Activated CD4-positive, alpha-beta T cell treated with anti-CD3 and anti-CD28 coated beads for 36 hours (primary cell): ENCODE measurements at regions not wholly inside any gene's neighbourhood (a gene's known extent, or its start where the extent isn't known, plus 50 kb on each side); places are given as distances from the start of the nearest gene placed in this dataset.
"Not testable (repeated sequence)": the region's sequence is repeated elsewhere in the genome, so short reads cannot be mapped to it uniquely, and the experiment has no call there.

ENCODE experiments used
- ATAC-seq: fragments of 200-7000 bp; cut with Tn5 transposase; one replicate; pipeline ENCODE4 v1.10.0; 2021; ENCODE audit warnings: mild to moderate bottlenecking, moderate library complexity
- CTCF ChIA-PET: fragments of 350-600 bp; sonication (Branson Sonifier 250); formaldehyde crosslinking; loops from one replicate; lab custom pipeline; 2021; ENCODE audit warnings: antibody characterized with exemption; lab: Charles Lee
- POLR2A ChIA-PET: fragments of 350-600 bp; sonication (Branson Sonifier 250); formaldehyde crosslinking; loops from one replicate; lab custom pipeline; 2021; ENCODE audit warnings: antibody characterized with exemption, inconsistent platforms; lab: Charles Lee
- DNase-seq: peaks from one replicate; pipeline ENCODE4 v3.0.0-alpha.2; 2020
- H3K27ac Mint-ChIP-seq: one replicate; pipeline ENCODE4 v1.8.0; 2021; ENCODE audit warnings: mixed read lengths
- H3K27me3 Mint-ChIP-seq: one replicate; pipeline ENCODE4 v1.8.0; 2021; ENCODE audit warnings: mixed read lengths
- H3K36me3 Mint-ChIP-seq: one replicate; pipeline ENCODE4 v1.8.0; 2021; ENCODE audit warnings: low read depth, mixed read lengths
- H3K4me1 Mint-ChIP-seq: one replicate; pipeline ENCODE4 v1.8.0; 2021; ENCODE audit warnings: mixed read lengths
- H3K4me3 Mint-ChIP-seq: one replicate; pipeline ENCODE4 v1.8.0; 2021; ENCODE audit warnings: mild to moderate bottlenecking, moderate library complexity, mixed read lengths
- H3K9me3 Mint-ChIP-seq: one replicate; pipeline ENCODE4 v1.8.0; 2021; ENCODE audit warnings: low read depth, mixed read lengths
- intact Hi-C, 2 experiments: fragments of 100-400 bp; cut with DNase I in 1 of 2; cut with micrococcal nuclease in 1 of 2; formaldehyde crosslinking; loops; one replicate each; pipeline versions ENCODE4 v1.14.2 to v1.15.1; 2022 to 2024; cut with DNase I, micrococcal nuclease

DNA sequence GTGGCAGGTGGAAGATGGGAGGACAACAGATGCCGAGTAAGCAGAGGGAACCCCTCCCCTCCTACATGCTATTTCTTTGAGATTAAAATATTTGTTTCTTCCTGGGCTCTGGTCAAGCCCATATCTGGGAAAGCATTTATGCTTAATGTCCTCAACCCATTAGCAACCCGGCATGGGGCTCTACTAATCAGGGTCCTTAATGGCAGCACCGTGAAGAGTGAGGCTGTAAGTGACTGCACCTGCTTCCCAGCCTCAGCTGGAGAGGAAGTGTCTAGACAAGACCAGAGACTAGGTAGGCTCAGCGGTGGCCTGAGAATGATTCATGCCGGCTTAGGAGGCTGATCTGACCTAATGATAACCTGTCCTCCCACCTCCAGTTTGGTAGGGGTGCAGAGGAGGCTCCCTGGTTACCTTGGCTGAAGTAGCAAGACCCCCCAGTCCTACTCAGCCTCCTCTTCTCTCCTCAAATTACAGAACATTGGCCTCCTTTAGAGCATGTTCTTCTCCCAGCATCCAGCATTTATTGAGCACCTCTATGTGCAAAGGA lies 61.3 kb upstream of the HSPA9 start:
- ChIA-PET CTCF (interaction anchor here (0.6 kb wide), 1 partner anchor 626 kb away, joined by 3 read pairs; no protein-coding TSS in a partner anchor), POLR2A (no interaction called here)
- no peaks in the 10 kb centered on the region for H3K4me1 Mint-ChIP-seq
- H3K4me3 Mint-ChIP-seq = no peak overlapping the region
- DNase-seq = no peak
- H3K27me3 Mint-ChIP-seq = peaks cover 54% of the 10 kb centered on the region
- intact Hi-C loops = no loop called here
- no peak overlapping the region for H3K27ac Mint-ChIP-seq
- no peaks in the 10 kb centered on the region for H3K9me3 Mint-ChIP-seq
- no peaks in the 10 kb centered on the region for H3K36me3 Mint-ChIP-seq
- no peak for ATAC-seq

DNA sequence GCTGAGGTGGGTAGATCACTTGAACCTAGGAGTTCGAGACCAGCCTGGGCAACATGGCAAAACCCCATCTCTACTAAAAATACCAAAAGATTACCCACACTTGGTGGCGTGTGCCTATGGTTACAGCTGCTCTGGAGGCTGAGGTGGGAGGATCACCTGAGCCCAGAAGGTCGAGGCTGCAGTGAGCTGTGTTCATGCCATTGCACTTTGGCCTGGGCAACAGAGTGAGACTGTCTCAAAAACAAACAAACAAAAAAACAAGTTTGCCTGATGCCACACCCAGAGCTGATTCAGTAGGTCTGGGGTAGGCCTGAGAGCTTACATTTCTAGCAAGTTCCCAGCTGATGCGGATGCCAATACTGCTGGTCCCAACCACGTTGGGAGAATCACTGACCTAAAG lies 60.5 kb upstream of the HSPA9 start:
- ChIA-PET CTCF (interaction anchor here (0.6 kb wide), 1 partner anchor 627 kb away, joined by 3 read pairs; no protein-coding TSS in a partner anchor), POLR2A (no interaction called here)
- H3K36me3 Mint-ChIP-seq = no peaks in the 10 kb centered on the region
- H3K4me1 Mint-ChIP-seq = no peaks in the 10 kb centered on the region
- H3K27ac Mint-ChIP-seq = no peak overlapping the region
- H3K4me3 Mint-ChIP-seq = no peak overlapping the region
- no peaks in the 10 kb centered on the region for H3K9me3 Mint-ChIP-seq
- H3K27me3 Mint-ChIP-seq = peaks cover 50% of the 10 kb centered on the region
- intact Hi-C loops = no loop called here
- ATAC-seq (no peak), DNase-seq (no peak)

DNA sequence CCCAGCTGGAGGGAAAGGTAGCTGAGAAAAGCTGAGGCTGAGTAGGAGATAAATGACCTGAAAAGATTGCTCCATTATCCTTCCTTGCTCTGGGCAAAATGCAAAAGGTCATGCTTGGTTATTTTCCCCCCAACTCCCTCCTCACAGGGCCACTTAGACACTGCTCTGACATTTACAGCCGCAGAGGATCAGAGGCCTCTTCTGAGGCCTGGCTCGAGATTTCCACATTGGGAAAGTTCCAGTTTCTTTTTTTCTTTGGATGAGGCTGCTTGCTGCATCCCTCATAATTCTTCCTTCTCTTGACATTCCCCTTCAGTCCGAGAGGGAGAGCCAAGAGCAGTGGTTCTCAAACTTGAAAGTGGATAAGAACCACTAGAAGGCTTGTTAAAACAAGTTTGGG lies 60.1 kb upstream of the HSPA9 start:
- H3K4me1 Mint-ChIP-seq = no peaks in the 10 kb centered on the region
- peaks cover 45% of the 10 kb centered on the region for H3K27me3 Mint-ChIP-seq
- ChIA-PET CTCF (no interaction called here), POLR2A (no interaction called here)
- no peak for DNase-seq
- no peak for ATAC-seq
- H3K4me3 Mint-ChIP-seq = no peak overlapping the region
- intact Hi-C loops = no loop called here
- H3K36me3 Mint-ChIP-seq = no peaks in the 10 kb centered on the region
- H3K27ac Mint-ChIP-seq = no peak overlapping the region
- no peaks in the 10 kb centered on the region for H3K9me3 Mint-ChIP-seq

DNA sequence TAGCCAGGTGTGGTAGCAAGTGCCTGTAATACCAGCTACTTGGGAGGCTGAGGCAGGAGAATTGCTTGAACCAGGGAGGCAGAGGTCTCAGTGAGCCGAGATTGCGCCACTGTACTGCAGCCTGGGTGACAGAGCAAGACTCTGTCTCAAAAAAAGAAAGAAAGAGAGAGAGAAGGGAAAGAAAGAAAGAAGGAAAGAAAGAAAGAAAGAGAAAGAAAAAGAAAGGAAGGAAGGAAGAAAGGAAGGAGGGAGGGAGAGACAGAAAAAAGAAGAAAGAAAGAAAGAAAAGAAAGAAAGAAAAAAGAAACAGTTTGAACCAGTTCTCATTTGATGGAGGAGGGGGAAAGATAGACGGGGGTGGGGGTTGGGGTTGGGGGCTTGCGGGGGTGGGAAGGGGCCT lies 59.6 kb upstream of the HSPA9 start:
- POLR2A ChIA-PET, H3K9me3 Mint-ChIP-seq, ATAC-seq, H3K36me3 Mint-ChIP-seq, DNase-seq, H3K4me1 Mint-ChIP-seq, CTCF ChIA-PET, H3K4me3 Mint-ChIP-seq, H3K27ac Mint-ChIP-seq: not testable (repeated sequence)
- intact Hi-C loops = loop anchor here in 1 of 2 experiments (5.0 kb wide), 1 partner anchor 58 kb away; the partner anchor contains the start of gene HSPA9
- H3K27me3 Mint-ChIP-seq = peaks cover 43% of the 10 kb centered on the region

DNA sequence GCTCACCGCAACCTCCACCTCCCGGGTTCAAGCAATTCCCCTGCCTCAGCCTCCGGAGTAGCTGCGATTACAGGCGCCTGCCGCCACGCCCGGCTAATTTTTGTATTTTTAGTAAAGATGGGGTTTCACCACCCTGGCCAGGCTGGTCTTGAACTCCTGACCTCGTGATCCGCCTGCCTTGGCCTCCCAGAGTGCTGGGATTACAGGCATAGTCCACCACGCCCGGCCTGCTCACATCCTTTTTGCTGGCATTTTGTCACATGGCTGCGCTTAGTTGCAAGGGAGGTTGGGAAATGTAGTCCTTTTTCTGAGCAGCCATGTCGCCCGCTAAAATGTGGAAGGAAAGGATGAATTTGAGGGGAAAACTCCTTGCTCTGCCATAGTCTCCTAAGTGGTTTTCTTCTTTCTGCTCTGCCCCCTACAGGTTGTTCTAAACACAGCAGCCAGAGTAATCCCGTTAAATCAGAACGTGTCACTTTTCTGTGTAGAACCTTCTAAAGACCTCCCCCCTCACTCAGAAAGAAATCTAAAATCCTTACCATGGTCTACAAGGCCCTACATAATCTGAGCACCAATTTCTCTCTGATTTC lies 57.8 kb upstream of the HSPA9 start:
- CTCF ChIA-PET = interaction anchor here (0.6 to 1.5 kb wide), 4 partner anchors 24 to 661 kb away, joined by 3 to 4 read pairs (median 4); partner anchors contain the start of gene MATR3
- peak; percentile 47 for DNase-seq
- Mint-ChIP-seq H3K4me3 (no peak overlapping the region), H3K36me3 (no peaks in the 10 kb centered on the region), H3K9me3 (no peaks in the 10 kb centered on the region), H3K4me1 (no peaks in the 10 kb centered on the region), H3K27ac (no peak overlapping the region), H3K27me3 (peaks cover 36% of the 10 kb centered on the region)
- POLR2A ChIA-PET = no interaction called here
- intact Hi-C loops = loop anchor here (1.0 to 5.0 kb wide), 3 partner anchors 54 to 90 kb away; partner anchors contain the start of genes ETF1 (in 1 of the 2) and HSPA9 (in 1 of the 2)
- peak; percentile 88 for ATAC-seq

DNA sequence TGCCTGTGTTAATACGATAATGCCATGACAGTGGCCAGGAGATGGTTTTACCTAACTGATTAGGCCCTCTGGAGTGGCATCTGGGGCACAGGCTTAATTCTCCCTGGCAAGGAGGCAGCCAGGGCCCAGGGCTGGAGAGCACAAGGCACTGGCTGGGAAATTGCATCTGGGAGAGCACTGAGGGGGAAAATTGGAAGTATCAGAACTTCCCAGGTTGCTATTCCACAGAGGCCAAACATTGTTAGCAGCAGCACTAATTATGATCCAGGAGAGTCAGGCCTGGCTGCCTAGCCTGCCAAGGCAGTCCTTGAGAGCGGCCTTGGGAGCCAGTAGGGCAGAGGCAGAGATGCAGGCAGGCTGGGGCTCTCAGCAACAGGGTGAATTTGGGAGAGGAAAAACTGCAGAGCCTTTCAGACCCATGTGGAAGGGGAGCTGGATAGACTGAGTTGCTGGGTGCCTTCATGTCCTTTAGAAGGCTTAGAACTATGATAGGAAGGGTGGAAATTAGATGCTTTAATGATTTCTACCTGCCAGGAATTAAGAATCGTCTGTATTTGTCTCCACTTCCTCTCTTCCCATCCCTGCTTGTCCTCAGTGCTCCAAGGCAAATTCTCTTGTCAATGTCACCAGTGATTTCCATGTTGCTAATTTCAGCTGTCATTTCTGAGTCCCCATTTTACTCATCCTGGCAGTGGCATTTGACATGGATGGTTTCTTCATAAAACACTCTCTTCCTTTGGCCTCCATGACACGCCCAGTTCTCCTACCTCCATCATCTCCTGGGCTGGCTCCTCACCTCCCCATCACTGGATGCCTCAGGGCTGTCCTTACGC lies 56.1 kb upstream of the HSPA9 start:
- Mint-ChIP-seq H3K27me3 (peaks cover 36% of the 10 kb centered on the region), H3K36me3 (no peaks in the 10 kb centered on the region), H3K4me1 (no peaks in the 10 kb centered on the region), H3K9me3 (no peaks in the 10 kb centered on the region), H3K27ac (no peak overlapping the region), H3K4me3 (no peak overlapping the region)
- ChIA-PET CTCF (interaction anchor here (1.5 kb wide), 1 partner anchor 27 kb away, joined by 3 read pairs; no protein-coding TSS in a partner anchor), POLR2A (no interaction called here)
- intact Hi-C loops = loop anchor here in 1 of 2 experiments (5.0 kb wide), 1 partner anchor 54 kb away; the partner anchor contains the start of gene HSPA9
- no peak for ATAC-seq
- DNase-seq = no peak

DNA sequence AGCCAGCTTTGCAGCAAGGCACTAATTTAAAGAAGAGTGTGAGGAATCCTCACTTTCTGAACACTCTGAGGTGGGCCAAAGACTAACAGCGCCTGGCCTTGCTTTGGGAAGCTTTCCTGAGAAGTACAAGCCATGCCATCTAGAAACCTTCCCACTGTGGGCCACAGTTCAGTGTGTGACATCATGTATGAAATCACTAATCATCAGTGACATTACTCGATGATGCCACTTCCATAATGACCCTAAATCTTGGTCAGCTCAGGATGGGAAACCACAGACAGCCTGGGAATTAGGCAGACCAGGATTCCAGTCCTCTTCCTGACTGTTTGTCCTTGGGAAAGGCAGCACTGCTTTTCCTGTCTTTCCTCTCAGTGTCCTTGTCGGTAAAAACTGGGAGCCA lies 54.2 kb upstream of the HSPA9 start:
- ChIA-PET POLR2A (no interaction called here), CTCF (interaction anchor here (1.2 kb wide), 1 partner anchor 50 kb away, joined by 4 read pairs; no protein-coding TSS in a partner anchor)
- Mint-ChIP-seq H3K36me3 (no peaks in the 10 kb centered on the region), H3K9me3 (no peaks in the 10 kb centered on the region), H3K27me3 (peaks cover 30% of the 10 kb centered on the region), H3K4me3 (no peak overlapping the region), H3K27ac (no peak overlapping the region), H3K4me1 (no peaks in the 10 kb centered on the region)
- ATAC-seq = no peak
- no peak for DNase-seq
- intact Hi-C loops = no loop called here

DNA sequence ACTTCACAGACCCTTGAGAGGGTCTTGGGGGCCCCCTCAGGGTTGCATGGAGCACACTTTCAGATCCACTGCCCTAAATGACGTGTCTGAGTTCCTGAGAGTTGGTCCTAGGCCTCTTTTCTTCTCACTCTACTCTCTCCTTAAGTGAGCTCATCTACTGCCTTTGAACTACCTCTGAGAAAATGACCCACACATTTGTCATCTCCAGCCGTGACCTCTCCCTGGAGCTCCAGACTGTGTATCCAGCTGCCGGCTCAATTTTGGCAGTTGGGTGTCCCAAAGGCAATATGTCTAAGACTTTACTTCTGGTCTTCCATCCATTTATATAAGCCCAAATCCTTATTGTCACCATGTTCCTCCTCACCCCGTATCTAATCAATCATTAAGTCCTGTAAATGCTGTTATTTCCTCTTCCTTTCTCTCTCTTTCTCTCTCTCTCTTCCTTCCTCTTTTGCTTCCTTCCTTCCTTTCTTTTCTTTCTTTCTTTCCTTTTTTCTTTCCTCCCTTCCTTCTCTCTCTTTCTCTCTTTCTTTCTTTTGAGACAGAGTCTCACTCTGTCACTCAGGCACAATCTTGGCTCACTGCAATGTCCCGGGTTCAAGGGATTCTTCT lies 51.2 kb upstream of the HSPA9 start:
- H3K27me3 Mint-ChIP-seq = peaks cover 30% of the 10 kb centered on the region
- no peaks in the 10 kb centered on the region for H3K9me3 Mint-ChIP-seq
- no peak overlapping the region for H3K4me3 Mint-ChIP-seq
- intact Hi-C loops = no loop called here
- DNase-seq = no peak
- no peaks in the 10 kb centered on the region for H3K4me1 Mint-ChIP-seq
- CTCF ChIA-PET = no interaction called here
- POLR2A ChIA-PET = interaction anchor here (0.6 kb wide), 1 partner anchor 309 kb away, joined by 3 read pairs; no protein-coding TSS in a partner anchor
- H3K36me3 Mint-ChIP-seq = no peaks in the 10 kb centered on the region
- ATAC-seq = no peak
- H3K27ac Mint-ChIP-seq = no peak overlapping the region

DNA sequence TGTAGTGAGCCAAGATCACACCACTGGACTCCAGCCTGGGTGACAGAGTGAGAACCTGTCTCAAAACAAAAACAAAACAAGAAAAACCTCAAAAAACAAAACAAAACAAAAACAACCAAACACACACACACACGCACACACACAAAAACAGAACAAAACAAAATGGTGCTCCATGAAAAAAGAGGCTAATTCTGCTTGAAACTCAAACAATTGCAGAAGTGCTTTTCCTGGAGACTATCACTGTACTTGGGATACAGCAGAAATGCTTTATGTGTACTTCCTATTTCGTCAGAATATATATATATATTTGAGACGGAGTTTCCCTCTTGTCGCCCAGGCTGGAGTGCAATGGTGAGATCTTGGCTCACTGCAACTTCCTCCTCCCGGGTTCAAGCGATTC lies 49.9 kb upstream of the HSPA9 start:
- no peaks in the 10 kb centered on the region for H3K4me1 Mint-ChIP-seq
- ATAC-seq = no peak
- DNase-seq = no peak
- no peak overlapping the region for H3K4me3 Mint-ChIP-seq
- intact Hi-C loops = no loop called here
- CTCF ChIA-PET = no interaction called here
- no peak overlapping the region for H3K27ac Mint-ChIP-seq
- peaks cover 35% of the 10 kb centered on the region for H3K27me3 Mint-ChIP-seq
- H3K36me3 Mint-ChIP-seq = no peaks in the 10 kb centered on the region
- H3K9me3 Mint-ChIP-seq = no peaks in the 10 kb centered on the region
- POLR2A ChIA-PET = no interaction called here
